Hematopoietic multipotent progenitor cell treated with erythropoietin and hydrocortisone succinate and interleukin-3 and kit ligand, for 17 days (in vitro differentiated cells): ENCODE measurements at regions not wholly inside any gene's neighbourhood (a gene's known extent, or its start where the extent isn't known, plus 50 kb on each side); places are given as distances from the start of the nearest gene placed in this dataset.

Source experiments
- DNase-seq: peaks from one replicate; pipeline ENCODE4 v3.0.0-alpha.2; 2015; ENCODE audit warnings: low spot score

DNA sequence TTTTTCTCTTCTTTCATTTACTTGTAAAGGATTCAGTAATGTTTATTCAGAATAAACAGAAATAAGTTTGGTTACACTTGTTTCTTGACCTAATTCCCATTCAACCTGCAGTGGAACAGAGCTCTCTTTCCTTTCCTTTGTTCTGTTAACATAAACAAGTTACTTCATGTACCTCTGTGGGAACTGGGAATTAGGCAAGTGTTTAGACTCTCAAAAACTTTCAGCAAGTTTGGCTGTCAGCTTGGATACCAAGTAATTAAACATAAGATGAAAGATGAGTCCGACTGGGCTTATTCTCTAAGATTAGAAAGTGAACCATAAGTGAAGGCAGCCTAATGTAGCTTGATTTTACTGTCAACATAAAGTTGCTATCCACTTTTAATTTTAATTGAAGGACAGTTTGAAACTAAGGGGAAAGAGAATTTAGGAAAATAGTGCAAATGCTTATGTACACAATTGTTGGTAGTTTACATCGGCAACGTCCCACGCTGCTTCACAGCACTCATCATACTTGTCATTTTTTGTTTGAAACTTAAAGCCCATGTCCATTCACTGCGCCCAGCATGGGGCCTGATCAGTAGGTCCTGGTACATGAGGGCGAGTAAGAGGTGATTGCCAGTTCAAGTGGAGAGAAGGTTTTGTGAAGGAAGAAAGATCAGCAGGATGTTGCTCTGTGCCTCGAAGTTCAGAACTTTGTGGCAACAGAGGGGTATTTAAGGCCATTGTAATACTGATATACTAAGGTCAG, 113.0 kb downstream of the PLEKHG1 start:
- DNase-seq = no peak

DNA sequence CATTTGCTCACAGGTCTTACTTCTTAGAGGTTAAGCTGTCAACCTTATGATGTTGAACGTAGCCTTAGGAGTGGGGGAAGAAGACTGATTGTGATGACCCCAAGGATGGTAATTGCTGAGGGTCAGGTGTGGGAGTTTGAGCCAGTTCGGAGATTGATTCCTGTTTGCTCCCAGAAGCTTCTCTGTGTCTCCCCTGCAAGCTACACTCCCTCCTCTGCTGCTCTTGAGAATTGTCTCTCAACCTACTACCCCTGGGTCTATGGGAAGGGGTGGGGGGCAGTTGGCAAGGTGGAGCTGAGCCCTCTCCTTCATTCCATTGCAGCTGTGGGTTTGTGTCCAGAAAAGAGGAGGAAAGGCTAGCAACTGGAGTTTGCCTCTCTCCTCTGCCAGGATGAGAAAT, 113.8 kb downstream of the PLEKHG1 start:
- DNase-seq = no peak

DNA sequence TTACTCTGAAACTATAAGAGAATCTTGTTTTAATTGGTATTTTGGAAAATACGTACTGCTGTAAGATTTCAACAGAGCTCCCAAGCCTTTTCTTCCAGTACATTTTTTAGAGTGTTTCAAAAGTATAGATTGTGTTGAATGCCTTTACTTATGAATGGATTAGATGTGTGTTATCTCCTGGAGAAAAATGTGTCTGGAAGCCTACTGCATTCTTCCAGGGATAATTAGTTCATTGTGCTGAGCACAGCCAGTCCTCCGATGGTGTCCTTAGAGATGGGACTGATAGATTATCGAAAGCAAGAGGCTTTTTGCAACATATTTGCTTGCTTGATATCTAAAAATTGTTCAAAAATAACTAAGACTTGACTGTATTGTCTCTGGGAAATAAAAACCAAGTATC, 114.2 kb downstream of the PLEKHG1 start:
- no peak for DNase-seq

GRCh38 chr6:150715133-150715532, 115.4 kb downstream of the PLEKHG1 start:
- no peak for DNase-seq

DNA sequence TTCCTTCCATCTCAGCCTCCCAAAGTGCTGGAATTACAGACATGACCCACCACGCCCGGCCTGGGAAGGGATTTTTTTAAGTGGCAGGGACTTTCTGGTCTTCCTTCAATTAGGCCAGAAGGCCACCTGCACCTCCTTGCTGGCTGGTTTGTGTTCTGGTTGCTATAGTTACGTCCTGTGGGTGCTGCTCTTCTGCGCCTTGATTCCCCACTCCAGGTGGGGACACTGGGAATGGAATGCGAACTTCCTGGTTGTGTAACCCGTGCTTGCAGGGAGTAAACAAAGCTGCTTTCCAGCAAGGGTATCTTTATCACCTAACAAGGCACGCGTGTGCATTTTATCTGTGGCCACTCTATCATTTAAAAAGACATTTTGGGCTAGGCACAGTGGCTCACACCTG, 117.7 kb downstream of the PLEKHG1 start:
- no peak for DNase-seq

- DNase-seq = no peak
These were observed 119.5 kb downstream of the PLEKHG1 start for GRCh38 chr6:150719099-150719766.

DNA sequence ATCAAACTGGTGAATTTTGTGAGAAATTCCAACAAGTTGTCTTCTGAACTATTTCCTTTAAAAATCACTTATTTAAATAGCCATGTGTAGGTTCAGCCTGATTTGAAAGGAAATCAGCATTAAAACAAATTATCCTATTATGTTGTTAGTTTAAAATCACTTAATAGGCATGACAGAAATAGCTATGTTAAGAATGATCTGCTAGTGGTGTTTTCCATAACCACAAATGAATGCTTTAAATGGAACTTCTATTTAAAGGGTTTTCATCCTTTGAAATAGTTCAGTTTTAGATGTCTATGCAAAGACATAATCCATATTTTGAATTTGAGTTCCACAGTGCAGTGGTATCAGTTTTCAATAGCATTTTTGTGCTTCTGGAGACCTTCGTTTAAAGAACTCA, 120.1 kb downstream of the PLEKHG1 start:
- no peak for DNase-seq

DNA sequence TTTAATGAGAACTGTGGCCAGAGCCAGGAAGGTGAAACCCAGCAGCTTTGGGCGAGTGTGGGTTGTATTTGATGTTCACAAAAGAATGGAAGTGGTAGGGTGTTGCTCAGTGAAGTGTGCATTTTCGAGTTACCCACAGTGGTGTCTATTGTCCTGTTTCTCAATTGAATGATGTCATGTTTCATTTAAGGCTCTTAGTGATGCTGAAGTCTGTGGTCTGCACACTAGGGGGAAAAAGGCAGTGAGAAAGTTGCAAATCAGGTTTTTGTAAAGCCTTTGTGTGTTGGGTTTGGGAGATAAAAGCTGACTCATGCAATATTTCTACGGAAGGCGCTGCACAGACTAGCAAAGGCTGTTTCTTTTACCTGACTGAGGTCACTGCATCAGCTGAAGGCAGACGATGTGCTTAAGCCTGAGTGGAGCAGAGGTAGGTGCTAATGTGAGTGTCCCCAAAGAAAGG, 121.1 kb downstream of the PLEKHG1 start:
- DNase-seq = no peak

GRCh38 chr6:150721418-150722266, 122.0 kb downstream of the PLEKHG1 start:
- no peak for DNase-seq

DNA sequence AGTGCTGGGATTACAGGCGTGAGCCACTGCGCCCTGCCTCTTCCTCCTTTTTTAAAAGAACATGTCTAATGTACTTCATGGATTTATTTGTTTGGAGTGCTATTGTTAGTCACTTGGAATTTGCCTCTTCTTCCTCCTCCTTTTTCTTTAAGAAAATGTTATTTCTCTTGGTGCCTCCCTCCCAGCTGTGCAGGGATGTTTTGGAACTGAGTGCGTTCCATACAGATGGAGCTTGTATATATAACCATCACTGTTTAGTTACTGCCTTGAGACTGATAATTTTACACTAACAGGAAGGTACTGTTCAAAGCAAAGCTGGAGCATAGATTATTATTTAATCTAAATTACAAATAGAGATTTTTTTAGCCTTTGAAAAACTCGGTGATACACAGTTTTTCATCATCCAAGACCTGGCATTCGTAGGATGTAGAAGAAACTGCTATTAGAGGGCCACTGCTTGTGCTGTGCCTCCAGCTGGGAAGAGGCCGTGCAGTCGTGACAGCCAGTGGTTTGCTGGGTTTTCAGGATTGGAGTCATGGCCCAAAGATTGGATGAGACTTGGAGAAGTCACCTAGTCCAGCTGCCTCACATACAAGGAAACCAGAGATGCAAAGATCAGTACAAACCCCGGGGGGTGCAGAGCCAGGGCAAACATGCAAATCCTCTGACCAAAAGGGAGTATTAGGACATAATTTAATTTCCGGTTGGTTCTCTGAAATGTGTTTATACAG, 123.1 kb downstream of the PLEKHG1 start:
- no peak for DNase-seq

DNA sequence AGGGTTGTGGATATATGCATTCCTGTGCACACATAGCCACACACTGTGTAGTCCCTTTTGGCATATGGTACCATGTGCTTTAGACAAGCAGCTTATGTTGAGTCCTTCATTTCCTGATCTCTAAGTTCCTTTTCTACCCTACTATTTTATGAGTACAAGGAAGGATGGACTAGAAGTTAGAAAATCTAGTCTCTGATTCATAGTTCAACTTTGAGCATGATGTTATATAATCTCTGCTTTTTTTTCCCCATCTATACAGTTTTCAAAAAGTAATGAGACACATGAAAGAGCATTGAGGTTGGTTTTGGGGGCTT, 123.6 kb downstream of the PLEKHG1 start:
- DNase-seq = no peak

DNA sequence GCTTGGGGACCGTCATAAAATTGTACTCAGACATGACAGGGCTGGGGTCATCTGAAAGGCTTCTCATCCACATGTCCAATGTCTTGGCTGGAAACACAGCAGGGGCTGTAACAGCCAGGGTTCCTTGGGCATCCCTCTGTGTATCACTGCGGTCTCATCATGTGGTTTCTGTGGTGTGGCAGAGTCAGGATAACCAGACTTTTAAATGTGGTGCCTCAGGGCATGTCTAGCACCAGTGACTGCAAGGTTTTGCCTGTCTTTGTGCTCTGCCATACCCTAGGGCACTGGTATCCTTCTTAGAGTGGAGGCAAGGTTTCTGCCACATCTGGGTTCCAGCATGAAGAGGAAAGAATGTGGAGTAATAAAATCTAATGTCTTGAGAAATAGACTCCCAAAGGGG, 124.2 kb downstream of the PLEKHG1 start:
- DNase-seq = no peak

DNA sequence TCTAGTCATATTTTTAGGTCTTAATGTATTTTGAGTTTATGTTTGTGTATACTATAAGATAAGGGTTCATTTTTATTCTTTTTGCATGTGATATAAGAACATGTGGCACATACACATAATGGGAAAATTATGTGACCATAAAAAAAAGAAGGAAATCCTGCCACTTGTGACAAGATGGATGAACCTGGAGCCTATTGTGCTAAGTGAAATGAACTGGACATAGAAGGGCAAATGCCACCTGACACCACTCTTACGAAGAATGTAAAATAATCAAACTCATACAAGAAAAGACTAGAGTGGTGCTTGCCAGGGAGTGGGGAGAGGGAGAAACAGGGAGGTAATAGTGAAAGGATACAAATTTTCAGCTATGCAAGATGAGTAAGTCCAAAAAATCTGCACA, 126.1 kb downstream of the PLEKHG1 start:
- DNase-seq = no peak

DNA sequence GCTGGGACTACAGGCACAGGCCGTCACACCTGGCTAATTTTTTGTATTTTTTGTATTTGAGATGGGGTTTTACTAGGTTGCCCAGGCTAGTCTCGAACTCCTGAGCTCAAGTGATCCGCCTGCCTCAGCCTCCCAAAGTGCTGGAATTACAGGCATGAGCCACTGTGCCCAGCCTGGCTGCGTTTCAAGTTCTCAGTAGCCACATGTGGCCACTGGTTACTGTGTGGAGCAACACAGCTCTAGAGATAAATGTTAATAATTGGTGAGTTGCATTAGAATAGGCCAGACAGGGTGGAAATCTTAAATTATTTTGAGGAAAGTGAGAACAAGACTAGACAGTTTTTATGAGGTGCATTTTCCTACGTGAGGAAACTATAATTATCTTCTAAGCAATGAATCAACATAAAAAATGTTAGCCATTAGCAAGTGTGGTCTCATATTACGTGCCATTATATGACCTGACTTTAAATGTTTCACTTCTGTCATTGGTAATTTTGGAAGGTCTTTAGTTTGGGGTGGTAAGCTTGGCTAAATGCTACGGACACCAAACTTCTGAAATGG, 129.6 kb downstream of the PLEKHG1 start:
- DNase-seq = no peak

GRCh38 chr6:150730801-150731457, 131.2 kb downstream of the PLEKHG1 start:
- DNase-seq = no peak

- no peak for DNase-seq
These were observed 132.6 kb upstream of the MTHFD1L start for GRCh38 chr6:150732765-150733539.

GRCh38 chr6:150733726-150734125, 131.8 kb upstream of the MTHFD1L start:
- DNase-seq = no peak

GRCh38 chr6:150734235-150734634, 131.3 kb upstream of the MTHFD1L start:
- DNase-seq = no peak

GRCh38 chr6:150735341-150735851, 130.1 kb upstream of the MTHFD1L start:
- DNase-seq = no peak

DNA sequence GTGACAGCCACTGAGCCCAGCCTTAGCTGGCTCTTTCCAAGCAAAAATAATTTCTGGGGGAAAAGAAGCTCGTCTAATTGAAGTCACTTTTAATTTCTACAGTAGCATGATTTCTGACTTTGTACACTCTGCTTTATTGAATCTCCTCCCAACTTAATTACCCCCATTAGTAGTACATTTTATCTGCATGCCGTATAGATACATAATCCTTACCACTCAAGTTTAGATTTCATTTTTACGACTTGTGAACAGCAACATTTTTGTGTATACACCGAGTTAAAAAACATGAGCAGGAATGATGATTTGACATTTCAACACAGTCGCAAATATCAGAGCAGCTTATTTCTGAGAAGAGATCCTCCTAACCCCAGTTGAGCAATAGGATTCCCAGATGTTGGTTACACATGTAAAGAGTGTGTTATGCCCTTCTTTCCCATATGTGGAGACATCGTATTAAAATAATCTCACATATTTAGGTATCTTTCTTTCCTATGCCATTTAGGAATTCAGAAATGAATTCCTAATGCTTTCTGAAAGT, 127.3 kb upstream of the MTHFD1L start:
- DNase-seq = no peak
